ENCODE measurements at regions not wholly inside any gene's neighbourhood (a gene's known extent, or its start where the extent isn't known, plus 50 kb on each side); places are given as distances from the start of the nearest gene placed in this dataset.
A peak's percentile ranks its signal among the peaks of the same experiment; 100 is the strongest.

GRCh38 chr2:212692466-212692865, 153.9 kb upstream of the ERBB4 start:
- H3K4me3 ChIP-seq (ENCODE audit: low read depth, poor library complexity, severe bottlenecking): no peak overlapping the region
- DNase-seq (ENCODE audit: low spot score in 2 of 2): no peak
- 60 to 66% methylated on average over 3 of the region's 3 CpGs for WGBS, 2 donors
- intact Hi-C loops (cut with DNase I; ENCODE audit: low total_unique reads): no loop called here
- TF ChIP-seq CTCF (IDR thresholded peaks at IDR 0.05): no peak
- no peak for TF ChIP-seq POLR2A (IDR thresholded peaks at IDR 0.05)

GRCh38 chr2:212686285-212686895, 147.8 kb upstream of the ERBB4 start:
- H3K4me3 ChIP-seq (ENCODE audit: low read depth, poor library complexity, severe bottlenecking): no peak overlapping the region
- WGBS, 2 donors: 25 to 26% methylated on average over 10 of the region's 10 CpGs
- intact Hi-C loops (cut with DNase I; ENCODE audit: low total_unique reads): loop anchor here (10.0 kb wide), 1 partner anchor 468 kb away; the partner anchor contains the start of gene IKZF2
- DNase-seq (ENCODE audit: low spot score in 2 of 2): peak; percentile 46 to 87
- TF ChIP-seq CTCF (IDR thresholded peaks at IDR 0.05): peak in 1 of 3 donors; percentile 13
- TF ChIP-seq POLR2A (IDR thresholded peaks at IDR 0.05): no peak

GRCh38 chr2:212683346-212684097, 144.9 kb upstream of the ERBB4 start:
- no peak for TF ChIP-seq CTCF (IDR thresholded peaks at IDR 0.05)
- no peak for TF ChIP-seq POLR2A (IDR thresholded peaks at IDR 0.05)
- intact Hi-C loops (cut with DNase I; ENCODE audit: low total_unique reads): loop anchor here (10.0 kb wide), 1 partner anchor 471 kb away; the partner anchor contains the start of gene IKZF2
- WGBS, 2 donors: 65 to 68% methylated on average over 6 of the region's 6 CpGs

GRCh38 chr2:212682937-212683336, 144.3 kb upstream of the ERBB4 start:
- no peak for DNase-seq (ENCODE audit: low spot score in 2 of 2)
- TF ChIP-seq CTCF (IDR thresholded peaks at IDR 0.05) (no peak), POLR2A (IDR thresholded peaks at IDR 0.05) (no peak)
- H3K4me3 ChIP-seq (ENCODE audit: low read depth, poor library complexity, severe bottlenecking): no peak overlapping the region
- WGBS, 2 donors: 63 to 84% methylated on average over 3 of the region's 3 CpGs
- intact Hi-C loops (cut with DNase I; ENCODE audit: low total_unique reads): loop anchor here (10.0 kb wide), 1 partner anchor 472 kb away; the partner anchor contains the start of gene IKZF2

More at GRCh38 chr2:212683346-212684097, 144.9 kb upstream of the ERBB4 start:
- DNase-seq (ENCODE audit: low spot score in 2 of 2): no peak
- no peak overlapping the region for H3K4me3 ChIP-seq (ENCODE audit: low read depth, poor library complexity, severe bottlenecking)

GRCh38 chr2:212677466-212677865, 138.9 kb upstream of the ERBB4 start:
- intact Hi-C loops (cut with DNase I; ENCODE audit: low total_unique reads): no loop called here
- TF ChIP-seq POLR2A (IDR thresholded peaks at IDR 0.05) (no peak), CTCF (IDR thresholded peaks at IDR 0.05) (no peak)

More at GRCh38 chr2:212677466-212677865, 138.9 kb upstream of the ERBB4 start:
- whole genome bisulfite sequencing, 2 donors: 50 to 53% methylated on average over 1 of the region's 1 CpG
- DNase-seq (ENCODE audit: low spot score in 2 of 2): no peak
- H3K4me3 ChIP-seq (ENCODE audit: low read depth, poor library complexity, severe bottlenecking): no peak overlapping the region

Data from lower leg skin (tissue), 4 donors.